A172 (cell line): ENCODE measurements at regions not wholly inside any gene's neighbourhood (a gene's known extent, or its start where the extent isn't known, plus 50 kb on each side); places are given as distances from the start of the nearest gene placed in this dataset.

Experiments used
- DNase-seq: peaks from one replicate; pipeline ENCODE4 v3.0.0-alpha.2; 2015; ENCODE audit warnings: low spot score

DNA sequence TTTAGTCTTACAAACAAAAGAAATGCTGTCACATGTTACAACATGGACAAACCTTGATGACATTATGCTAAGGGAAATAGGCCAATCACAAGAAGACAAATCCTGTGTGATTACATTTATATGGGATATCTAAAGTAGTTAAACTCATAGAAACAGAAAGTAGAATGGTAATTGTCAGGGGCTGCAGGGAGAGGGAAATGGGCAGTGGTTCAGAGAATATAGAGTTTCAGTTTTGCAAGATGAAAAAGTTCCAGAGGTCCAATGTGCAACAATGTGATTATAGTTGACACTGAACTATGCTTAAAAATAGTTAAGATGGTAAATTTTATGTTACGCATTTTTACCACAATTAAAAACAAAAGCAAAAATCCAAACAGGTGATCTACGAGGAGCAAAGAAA, 265.5 kb downstream of the NDUFS4 start:
- DNase-seq = no peak

DNA sequence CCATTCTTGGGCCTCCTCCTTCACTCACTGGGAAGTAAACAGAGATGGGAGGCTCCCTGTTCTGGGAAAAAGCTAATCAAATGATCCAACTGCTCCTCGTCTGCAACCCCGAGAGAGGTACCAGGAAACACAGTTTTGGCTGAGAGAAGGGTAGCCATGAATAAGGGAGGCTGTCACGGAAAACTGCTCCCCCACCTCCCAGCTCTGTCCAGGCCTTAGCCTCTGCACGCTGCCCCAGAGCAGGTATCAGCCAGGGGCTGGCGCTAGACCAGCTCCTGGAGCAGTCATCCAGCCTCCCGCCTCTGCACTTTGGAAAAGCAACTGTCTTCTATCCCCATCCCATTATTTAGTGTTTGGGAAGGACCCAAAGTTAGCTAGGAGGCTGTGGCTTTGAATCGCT, 266.1 kb downstream of the NDUFS4 start:
- no peak for DNase-seq

DNA sequence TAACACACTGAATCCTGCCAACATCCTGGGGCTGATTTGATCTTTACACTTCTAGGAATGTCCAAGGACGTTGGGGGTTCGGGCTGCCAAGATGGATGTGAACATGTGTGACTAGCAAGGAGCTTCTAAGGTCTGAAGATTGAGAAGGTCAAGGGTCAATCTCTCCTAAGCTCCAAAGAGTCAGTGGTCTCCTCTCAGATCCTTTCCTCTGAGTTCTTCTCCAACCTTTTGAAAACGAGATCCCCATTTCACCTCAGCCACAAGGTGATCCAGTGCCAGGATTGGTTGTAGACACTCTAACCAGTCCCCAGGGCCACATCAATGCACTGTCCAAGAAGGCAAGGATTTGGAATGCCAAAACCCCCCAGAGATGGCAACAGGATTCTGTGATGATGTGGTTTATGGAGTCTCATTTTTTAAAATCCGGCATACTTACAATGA, 266.8 kb downstream of the NDUFS4 start:
- no peak for DNase-seq

DNA sequence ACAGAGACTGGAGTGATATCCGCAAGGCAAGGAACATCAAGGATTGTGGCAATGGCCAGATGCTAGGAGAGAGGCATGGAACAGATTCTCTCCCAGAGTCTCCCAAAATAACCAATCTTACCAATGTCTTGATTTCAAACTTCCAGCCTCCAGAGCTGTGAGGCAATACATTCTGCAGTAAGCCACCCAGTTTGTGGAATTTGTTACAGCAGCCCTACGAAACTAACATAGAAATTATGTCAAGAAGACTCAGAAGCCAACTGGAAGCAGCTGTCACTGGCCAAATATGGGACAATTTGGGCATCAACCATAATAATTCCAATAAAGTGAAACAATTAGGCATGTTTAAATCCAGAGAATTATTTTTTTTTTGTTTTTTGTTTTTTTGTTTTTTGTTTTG, 271.1 kb downstream of the NDUFS4 start:
- no peak for DNase-seq
